GM18909 (cell line): ENCODE measurements at regions not wholly inside any gene's neighbourhood (a gene's known extent, or its start where the extent isn't known, plus 50 kb on each side); places are given as distances from the start of the nearest gene placed in this dataset.

ENCODE experiments used
- ATAC-seq: cut with Tn5 transposase; IDR thresholded peaks from one replicate; pipeline ENCODE4 v1.9.1; 2021; ENCODE audit warnings: mild to moderate bottlenecking; ENCODE audit not compliant: unreplicated experiment, poor library complexity

DNA sequence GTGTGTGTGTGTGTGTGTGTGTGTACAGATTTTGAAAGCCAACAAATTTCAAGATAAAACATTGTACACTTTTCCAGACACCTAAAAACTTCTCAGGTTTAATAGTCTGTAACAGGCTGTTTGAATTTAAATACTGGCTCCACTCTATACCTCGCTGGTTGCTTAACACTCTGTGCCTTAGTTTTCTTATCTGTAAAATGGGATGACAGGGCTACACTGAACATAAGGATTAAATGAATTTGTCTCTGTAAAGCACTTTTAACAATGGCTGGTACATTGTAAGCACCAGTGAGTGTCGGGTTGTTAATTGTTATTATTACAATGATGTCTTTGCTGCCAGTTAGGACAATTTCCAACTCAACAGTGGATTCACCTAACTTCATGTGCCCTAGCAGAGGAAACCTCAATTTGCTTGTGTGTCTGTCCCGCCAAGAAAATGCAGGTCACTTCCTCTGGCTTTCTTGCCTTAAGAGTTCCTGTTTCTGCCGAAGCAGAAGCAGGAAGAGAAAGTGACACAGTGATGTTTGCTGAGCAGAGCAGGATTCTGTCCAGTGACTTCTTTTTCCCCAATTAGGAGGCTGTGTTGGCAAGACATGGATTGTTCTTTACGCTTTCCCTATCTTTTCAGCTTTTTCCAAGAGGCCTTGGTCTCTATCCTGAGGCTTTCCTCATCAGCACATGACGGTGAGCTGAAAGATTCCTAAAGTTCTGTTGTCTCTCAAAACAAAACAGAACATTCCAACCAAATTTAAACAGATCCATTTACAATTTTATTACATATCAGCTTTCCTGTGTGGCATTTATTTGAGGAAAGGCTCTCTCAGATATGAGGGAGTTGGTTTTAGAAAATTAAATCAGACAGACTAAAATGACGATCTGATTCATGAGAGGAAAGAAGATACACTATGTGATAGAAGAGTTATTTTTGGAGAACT lies 154.1 kb upstream of the ATP2B1 start:
- ATAC-seq = peak; percentile 60

DNA sequence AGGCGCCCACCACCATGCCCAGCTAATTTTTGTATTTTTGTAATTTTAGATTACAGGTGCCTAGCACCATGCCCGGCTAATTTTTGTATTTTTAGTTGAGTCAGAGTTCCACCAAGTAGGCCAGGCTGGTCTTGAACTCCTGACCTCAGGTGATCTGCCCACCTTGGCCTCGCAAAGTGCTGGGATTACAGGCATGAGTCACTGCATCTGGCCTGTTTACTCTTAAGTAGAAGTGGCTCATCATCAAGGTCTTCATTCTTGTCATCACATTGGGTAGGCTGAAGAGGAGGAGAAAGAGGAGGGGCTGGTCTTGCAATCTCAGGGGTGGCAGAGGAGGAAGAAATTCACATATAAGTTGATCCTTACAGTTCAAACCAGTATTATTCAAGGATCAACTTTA lies 152.4 kb upstream of the ATP2B1 start:
- no peak for ATAC-seq

GRCh38 chr12:89859508-89860220 lies 151.0 kb upstream of the ATP2B1 start:
- no peak for ATAC-seq

DNA sequence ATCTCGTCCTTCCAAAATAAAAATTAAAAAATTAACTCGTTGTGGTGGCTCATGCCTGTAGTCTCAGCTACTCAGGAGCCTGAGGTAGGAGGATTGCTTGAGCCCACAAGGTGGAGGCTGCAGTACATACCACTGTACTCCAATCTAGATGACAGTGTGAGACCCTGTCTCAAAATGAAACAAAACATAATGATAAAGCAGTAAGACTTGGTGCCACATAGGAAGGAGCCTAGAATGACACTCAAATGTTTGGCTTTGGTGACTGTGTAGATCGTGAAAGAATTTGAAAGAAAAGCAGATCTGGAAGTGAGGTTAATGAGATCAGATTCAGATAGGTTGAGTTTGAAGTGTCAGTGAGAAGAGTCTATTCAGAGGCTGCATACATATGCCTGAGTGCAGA lies 150.1 kb upstream of the ATP2B1 start:
- ATAC-seq = no peak

GRCh38 chr12:89857652-89858274 lies 149.1 kb upstream of the ATP2B1 start:
- ATAC-seq = peak; percentile 34

- ATAC-seq = peak; percentile 88
Observed at GRCh38 chr12:89856431-89856830, 147.8 kb upstream of the ATP2B1 start.

DNA sequence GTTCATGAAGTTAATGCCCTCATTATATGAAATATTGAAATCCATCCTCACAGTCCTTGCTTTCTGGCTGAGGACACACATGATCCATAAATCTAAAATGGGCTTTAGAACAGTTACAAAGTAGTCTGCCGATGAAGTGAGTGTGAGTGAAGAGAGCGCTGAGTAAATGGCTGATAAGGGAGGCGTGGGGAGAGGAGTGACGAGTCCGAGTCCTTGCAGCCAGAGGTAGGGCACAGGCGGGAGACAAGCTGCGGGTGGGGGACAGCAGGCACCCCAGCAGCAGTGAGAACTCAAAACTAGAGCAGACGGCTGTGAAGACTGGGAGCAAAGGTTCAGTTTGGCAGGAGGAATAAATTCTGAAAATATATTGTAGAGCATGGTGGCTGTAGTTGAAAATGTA lies 140.1 kb upstream of the ATP2B1 start:
- ATAC-seq = no peak

DNA sequence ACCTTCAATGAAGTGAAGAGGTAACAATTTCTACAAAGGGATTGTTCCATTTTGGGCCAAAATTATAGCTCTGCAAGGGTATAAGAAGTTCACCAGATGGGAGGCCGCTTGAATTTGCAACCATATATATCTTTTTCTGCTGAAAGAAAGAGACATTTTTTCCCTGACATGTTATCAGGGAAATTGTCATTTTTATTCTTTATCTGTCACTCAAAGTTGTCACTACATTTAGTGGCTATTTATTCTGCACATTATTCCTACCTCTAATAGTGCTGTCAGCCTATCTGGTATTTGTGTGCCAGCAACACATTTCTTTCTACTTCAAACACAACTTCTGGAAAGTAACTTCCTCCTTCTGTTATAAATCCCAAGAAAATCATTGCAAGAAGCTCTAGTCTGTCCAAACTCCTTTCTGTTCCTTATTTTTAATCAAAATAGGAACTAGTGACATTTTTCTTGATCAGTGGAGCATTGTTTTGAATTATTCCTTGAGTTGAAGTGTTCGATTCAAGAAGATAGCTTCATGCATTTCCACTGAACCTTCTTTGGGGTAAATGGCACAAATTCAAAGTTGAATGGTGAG lies 137.9 kb upstream of the ATP2B1 start:
- no peak for ATAC-seq

GRCh38 chr12:89845767-89846166 lies 137.1 kb upstream of the ATP2B1 start:
- no peak for ATAC-seq

DNA sequence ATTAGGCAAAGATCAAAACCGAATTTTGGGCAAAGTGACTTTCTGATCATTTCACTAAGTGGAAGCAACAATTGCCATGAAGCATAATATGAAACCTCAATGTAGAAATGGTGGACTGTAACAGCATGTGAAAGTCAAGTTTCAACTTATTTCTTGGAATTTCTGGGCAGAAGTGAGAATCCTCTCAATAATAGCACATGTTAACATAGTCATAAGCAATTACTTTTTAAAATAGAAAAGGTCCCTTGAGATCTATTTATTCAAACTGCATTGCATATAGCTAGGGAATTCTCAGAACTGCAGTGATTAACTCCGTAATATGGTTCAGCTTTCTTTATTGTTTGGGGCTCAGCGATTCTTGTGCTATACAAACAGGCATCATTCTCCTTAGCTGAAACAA lies 136.7 kb upstream of the ATP2B1 start:
- no peak for ATAC-seq

DNA sequence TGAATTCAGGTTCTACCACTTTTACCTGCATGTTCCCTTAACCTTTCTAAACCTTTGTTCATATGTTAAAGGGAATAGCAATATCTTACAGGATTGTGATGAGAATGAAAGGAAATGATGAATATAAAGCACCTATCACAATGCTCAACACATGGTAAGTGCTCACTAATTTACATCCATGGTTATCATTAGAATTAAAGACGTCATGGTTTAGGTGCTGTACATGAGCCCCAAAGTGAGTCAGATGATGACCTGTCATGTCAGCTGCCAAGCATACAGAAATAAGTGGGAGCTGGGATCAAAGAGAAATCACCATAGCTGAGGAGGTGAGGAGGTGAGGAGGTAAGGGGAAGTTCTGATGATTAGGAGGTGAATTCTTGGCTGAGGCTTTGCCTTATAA lies 135.9 kb upstream of the ATP2B1 start:
- ATAC-seq = no peak

- no peak for ATAC-seq
Observed at GRCh38 chr12:89840162-89840922, 131.7 kb upstream of the ATP2B1 start.

GRCh38 chr12:89839444-89839843 lies 130.8 kb upstream of the ATP2B1 start:
- no peak for ATAC-seq

GRCh38 chr12:89838833-89839232 lies 130.2 kb upstream of the ATP2B1 start:
- ATAC-seq = no peak

GRCh38 chr12:89836026-89836425 lies 127.4 kb upstream of the ATP2B1 start:
- ATAC-seq = no peak

DNA sequence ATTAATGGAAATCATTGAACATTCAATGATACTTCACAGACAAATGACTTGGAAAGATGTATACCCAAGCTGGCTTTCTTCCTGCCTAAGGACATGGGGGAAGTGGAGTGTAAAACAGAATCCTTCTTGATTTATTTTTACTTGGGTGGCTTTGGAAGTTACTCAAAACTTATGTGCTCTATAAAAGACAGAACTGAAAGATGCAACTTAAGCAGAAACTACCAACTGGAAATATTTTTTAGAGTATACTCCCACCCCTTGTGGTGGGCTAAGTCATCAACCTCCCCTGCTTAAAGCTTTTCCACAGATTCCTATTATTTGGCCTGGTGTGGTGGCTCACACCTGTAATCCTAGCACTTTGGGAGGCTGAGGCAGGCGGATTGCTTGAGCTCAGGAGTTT lies 126.0 kb upstream of the ATP2B1 start:
- ATAC-seq = no peak

GRCh38 chr12:89833337-89834252 lies 125.0 kb upstream of the ATP2B1 start:
- no peak for ATAC-seq

GRCh38 chr12:89832336-89832735 lies 123.7 kb upstream of the ATP2B1 start:
- ATAC-seq = no peak
